Mucosa of rectum (tissue), 2 donors: ENCODE measurements at regions not wholly inside any gene's neighbourhood (a gene's known extent, or its start where the extent isn't known, plus 50 kb on each side); places are given as distances from the start of the nearest gene placed in this dataset.

Experiments used
- H3K27ac ChIP-seq, 2 donors: one replicate each; pipeline ENCODE4 v1.7.0; 2013; ENCODE audit warnings: inconsistent platforms in 2 of 2, low read depth in 2 of 2, low read length in 2 of 2
- H3K27me3 ChIP-seq, 2 donors: one replicate each; pipeline ENCODE4 v1.7.0; 2013; ENCODE audit warnings: low read length in 2 of 2; ENCODE audit not compliant: control insufficient read depth in 2 of 2, insufficient read depth in 2 of 2
- H3K36me3 ChIP-seq, 2 donors: one replicate each; pipeline ENCODE4 v1.7.0; 2013; ENCODE audit warnings: low read length in 2 of 2; ENCODE audit not compliant: control insufficient read depth in 2 of 2, insufficient read depth in 2 of 2
- H3K4me1 ChIP-seq, 2 donors: one replicate each; pipeline ENCODE4 v1.7.0; 2013; ENCODE audit warnings: low read length in 2 of 2, mild to moderate bottlenecking in 1 of 2; ENCODE audit not compliant: control insufficient read depth in 2 of 2, insufficient read depth in 2 of 2
- H3K4me3 ChIP-seq, 2 donors: one replicate each; pipeline ENCODE4 v1.7.0; 2013; ENCODE audit warnings: low read length in 2 of 2
- H3K9ac ChIP-seq, 2 donors: one replicate each; pipeline ENCODE4 v1.7.0; 2013; ENCODE audit warnings: low read length in 2 of 2, low read depth in 1 of 2, mild to moderate bottlenecking in 1 of 2
- H3K9me3 ChIP-seq, 2 donors: one replicate each; pipeline ENCODE4 v1.7.0; 2013; ENCODE audit warnings: low read length in 2 of 2; ENCODE audit not compliant: control insufficient read depth in 2 of 2
- donor health status: healthy.
- donor health status: Normal muscosa, but diverticular disease.

DNA sequence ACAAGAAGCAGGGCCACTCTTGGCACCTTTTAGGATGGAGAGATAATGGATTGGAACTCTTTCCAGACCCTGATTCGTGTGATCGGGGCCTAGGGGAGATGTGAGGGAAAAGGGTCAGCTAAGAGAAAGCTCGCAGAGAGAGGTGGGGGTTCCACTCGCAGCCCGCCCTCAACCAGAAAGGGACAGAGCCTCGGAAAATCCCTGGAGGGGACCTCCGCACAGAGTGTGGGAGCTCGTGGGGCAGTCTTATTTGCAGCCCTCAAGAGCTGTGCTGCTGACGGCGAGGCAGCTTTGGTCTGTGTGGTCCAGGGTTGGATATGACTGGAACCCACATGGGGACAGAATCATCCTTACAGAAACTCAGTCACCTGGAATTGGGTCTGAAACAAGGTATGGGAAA is 184.3 kb upstream of the PMEPA1 start:
- no peak overlapping the region for H3K4me3 ChIP-seq
- no peaks in the 10 kb centered on the region for H3K9me3 ChIP-seq
- no peak overlapping the region for H3K9ac ChIP-seq
- H3K4me1 ChIP-seq, result peaks cover 4% of the 10 kb centered on the region in 2 donors
- H3K27me3 ChIP-seq, result no peaks in the 10 kb centered on the region
- H3K27ac ChIP-seq, result no peak overlapping the region
- H3K36me3 ChIP-seq, result no peaks in the 10 kb centered on the region

DNA sequence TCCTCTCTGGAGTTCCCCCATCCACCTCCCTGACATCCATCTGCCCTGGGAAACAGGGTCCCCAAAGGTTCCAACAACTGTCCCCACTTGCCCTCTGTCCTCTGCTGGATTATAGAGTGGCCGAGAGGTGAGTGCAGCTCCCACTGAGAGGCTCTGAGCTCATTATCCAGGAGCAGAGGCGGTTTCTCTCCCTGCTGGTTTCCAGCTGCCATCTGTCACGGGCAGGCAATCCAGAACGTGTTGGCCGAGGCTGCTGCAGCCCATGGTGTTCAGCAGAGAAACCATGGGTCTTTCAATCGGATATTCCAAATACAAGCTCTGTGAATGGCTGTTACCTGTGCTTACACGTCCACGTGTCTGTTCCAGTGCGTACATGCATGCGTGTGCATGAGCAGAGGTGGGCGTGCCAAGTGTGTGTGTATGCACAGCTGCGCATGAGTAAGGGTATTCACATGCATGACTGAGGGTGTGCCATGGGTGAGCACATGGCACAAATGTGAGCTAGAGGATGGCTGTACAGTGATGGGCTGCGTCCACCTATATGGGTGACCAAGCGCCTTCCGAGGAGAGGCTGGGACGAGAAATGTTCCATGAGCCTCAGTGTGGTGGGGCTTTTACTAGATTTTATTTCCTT is 183.7 kb upstream of the PMEPA1 start:
- H3K4me1 ChIP-seq, result peaks cover 4% of the 10 kb centered on the region in 2 donors
- H3K27me3 ChIP-seq, result no peaks in the 10 kb centered on the region
- H3K9me3 ChIP-seq, result no peaks in the 10 kb centered on the region
- H3K27ac ChIP-seq, result no peak overlapping the region
- no peak overlapping the region for H3K4me3 ChIP-seq
- no peak overlapping the region for H3K9ac ChIP-seq
- no peaks in the 10 kb centered on the region for H3K36me3 ChIP-seq

DNA sequence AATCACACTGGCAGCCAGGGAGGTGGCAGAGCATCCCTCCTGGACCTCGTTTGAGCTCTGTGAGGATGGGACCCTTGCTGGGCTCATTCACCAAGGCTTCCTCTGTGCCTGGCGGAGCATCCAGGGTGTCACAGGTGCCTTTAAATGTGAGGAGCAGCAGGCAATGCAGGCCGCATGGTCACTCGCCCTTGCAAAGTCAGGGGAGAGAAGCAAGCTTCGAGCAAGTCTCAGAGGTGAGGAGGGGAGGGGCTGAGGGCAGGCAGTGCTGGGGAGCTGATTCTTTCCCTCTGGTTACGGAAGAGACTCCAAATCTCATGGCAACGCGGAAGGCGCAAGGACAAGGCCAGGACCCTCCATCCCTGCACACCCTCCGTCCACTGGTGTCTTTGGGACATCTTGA is 182.7 kb upstream of the PMEPA1 start:
- Histone ChIP-seq H3K4me3 (no peak overlapping the region), H3K9ac (no peak overlapping the region), H3K36me3 (no peaks in the 10 kb centered on the region), H3K27me3 (no peaks in the 10 kb centered on the region), H3K4me1 (peaks cover 2 to 4% of the 10 kb centered on the region in 2 donors), H3K27ac (no peak overlapping the region), H3K9me3 (no peaks in the 10 kb centered on the region)

DNA sequence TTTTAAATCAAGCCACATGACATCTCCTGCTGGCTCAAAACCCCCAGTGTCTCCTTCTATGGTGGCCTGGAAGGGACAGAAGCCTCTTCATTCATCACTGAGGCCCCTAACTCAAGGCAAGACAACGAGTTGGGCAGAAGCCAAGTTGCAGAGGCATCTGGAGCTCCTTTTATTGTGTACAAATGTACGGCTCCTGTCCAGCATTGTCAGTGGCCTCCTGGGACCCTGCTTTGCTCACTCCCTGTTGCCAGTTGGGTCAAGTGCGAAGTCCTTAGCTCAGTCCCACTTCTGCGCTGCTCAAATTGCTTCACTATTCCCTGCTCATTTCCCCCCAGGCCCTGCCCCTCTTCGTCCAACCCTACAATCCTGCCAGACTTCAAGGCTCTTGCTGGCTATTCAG is 181.2 kb upstream of the PMEPA1 start:
- H3K4me1 ChIP-seq, result no peaks in the 10 kb centered on the region
- H3K27me3 ChIP-seq, result no peaks in the 10 kb centered on the region
- H3K36me3 ChIP-seq, result no peaks in the 10 kb centered on the region
- no peak overlapping the region for H3K27ac ChIP-seq
- no peak overlapping the region for H3K4me3 ChIP-seq
- H3K9me3 ChIP-seq, result no peaks in the 10 kb centered on the region
- H3K9ac ChIP-seq, result no peak overlapping the region

DNA sequence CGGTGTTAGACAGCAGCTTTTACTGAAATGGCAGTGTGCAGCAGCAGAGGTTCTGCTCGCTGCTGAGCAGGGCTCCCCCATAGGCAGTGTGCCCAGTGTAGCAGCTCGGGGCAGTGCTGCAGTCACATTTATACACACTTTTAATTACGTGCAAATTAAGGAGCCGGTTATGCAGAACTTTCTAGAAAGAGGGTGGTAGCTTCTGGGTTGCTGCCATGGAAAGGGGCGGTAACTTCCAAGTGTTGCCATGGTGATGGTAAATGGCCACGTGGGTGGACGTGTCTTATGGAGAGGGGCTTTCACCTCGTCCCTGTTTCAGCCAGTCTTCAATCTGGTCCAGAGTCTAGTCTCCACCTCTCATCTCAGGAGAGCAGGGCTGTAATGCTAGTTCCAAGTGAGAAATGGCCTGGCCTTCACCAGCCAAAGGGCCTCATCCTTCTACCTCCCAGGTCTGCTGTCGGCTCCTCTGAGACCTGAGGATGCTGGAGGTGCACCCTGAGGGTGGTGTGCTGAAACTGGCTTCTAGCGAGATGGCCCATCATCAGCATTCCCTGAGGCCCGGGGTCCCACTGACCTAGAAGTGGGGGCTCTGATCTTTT is 180.5 kb upstream of the PMEPA1 start:
- Histone ChIP-seq H3K27ac (no peak overlapping the region), H3K27me3 (no peaks in the 10 kb centered on the region), H3K4me3 (no peak overlapping the region), H3K36me3 (no peaks in the 10 kb centered on the region), H3K9me3 (no peaks in the 10 kb centered on the region), H3K4me1 (no peaks in the 10 kb centered on the region), H3K9ac (no peak overlapping the region)

DNA sequence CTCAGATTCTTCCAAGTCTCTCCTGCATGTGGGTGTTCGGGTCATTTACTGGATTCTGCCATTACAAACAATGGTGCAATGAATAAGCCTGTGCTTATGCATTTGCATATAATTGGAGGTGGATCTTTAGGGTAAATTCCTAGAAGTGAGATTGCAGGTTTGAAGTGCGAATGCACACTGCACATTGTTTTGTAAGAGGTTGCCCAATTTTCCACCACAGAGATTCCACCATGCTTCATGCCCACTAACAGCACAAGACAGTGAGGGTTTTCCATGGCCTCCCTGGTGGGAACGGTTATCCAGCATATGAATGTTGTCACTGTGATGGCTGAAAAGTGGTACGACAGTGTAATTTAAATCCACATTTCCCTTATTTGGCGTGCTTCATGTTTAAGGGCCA is 178.8 kb upstream of the PMEPA1 start:
- Histone ChIP-seq H3K9ac (no peak overlapping the region), H3K36me3 (no peaks in the 10 kb centered on the region), H3K4me1 (no peaks in the 10 kb centered on the region), H3K4me3 (no peak overlapping the region), H3K27me3 (no peaks in the 10 kb centered on the region), H3K9me3 (no peaks in the 10 kb centered on the region), H3K27ac (no peak overlapping the region)

DNA sequence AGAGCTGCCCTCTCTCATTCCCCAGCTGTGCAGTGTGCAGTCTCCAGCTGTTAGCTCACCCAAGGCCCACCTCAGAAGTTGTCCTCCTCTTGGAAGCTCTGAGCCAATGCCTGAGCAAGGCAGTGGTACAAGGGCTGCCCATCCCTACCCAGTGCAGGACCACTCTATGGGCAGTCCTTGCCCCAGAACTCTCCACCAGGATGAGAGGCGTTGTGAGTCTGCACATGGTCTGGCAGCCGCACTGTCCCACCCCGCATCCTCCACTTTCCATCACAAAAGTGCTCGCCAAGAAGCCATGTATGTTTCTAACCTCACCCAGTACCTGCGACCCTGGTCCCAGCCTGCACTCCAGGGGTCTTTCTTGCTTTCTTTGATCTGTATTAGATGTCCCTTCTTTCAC is 175.1 kb upstream of the PMEPA1 start:
- H3K4me1 ChIP-seq, result no peaks in the 10 kb centered on the region
- H3K4me3 ChIP-seq, result no peak overlapping the region
- no peaks in the 10 kb centered on the region for H3K9me3 ChIP-seq
- H3K27ac ChIP-seq, result no peak overlapping the region
- no peaks in the 10 kb centered on the region for H3K27me3 ChIP-seq
- no peaks in the 10 kb centered on the region for H3K36me3 ChIP-seq
- H3K9ac ChIP-seq, result no peak overlapping the region

DNA sequence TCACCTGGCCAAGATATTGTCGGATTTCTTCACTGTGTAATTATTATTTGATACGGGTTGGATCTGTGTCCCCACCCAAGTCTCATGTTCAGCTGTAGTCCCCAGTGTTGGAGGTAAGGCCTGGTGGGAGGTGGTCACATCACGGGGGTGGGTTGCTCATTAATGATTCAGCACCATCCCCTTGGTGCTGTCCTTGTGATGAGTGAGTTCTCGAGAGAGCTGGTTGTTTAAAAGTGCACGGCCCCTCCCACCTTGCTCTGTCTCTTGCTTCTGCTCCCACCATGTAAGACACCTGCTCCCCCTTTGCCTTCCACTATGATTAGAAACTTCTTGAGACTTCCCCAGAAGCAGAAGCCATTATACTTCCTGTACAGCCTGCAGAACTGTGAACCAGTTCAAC is 173.9 kb upstream of the PMEPA1 start:
- no peaks in the 10 kb centered on the region for H3K36me3 ChIP-seq
- H3K4me1 ChIP-seq, result no peaks in the 10 kb centered on the region
- H3K9me3 ChIP-seq, result no peaks in the 10 kb centered on the region
- H3K9ac ChIP-seq, result no peak overlapping the region
- H3K27me3 ChIP-seq, result no peaks in the 10 kb centered on the region
- H3K4me3 ChIP-seq, result no peak overlapping the region
- no peak overlapping the region for H3K27ac ChIP-seq

DNA sequence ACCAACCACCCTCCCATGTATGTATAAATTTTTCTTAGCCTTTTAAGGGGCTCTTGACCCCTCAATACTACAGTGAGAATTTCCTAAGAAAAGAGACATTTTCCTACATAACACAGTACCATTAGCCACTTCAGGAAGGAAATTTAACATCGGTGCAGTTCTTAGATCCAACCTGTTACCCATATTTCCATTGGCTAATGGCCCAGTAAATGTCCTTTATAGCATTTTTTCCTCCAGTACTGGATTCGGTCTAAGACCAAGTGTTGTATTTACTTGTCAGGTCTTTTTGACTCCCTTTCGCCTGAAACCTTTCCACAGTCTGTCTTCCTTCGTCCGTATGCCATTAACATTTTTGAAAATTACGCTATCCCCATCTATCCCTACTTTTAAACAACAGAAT is 173.4 kb upstream of the PMEPA1 start:
- Histone ChIP-seq H3K9me3 (no peaks in the 10 kb centered on the region), H3K27me3 (no peaks in the 10 kb centered on the region), H3K9ac (no peak overlapping the region), H3K36me3 (no peaks in the 10 kb centered on the region), H3K27ac (no peak overlapping the region), H3K4me1 (no peaks in the 10 kb centered on the region), H3K4me3 (no peak overlapping the region)

DNA sequence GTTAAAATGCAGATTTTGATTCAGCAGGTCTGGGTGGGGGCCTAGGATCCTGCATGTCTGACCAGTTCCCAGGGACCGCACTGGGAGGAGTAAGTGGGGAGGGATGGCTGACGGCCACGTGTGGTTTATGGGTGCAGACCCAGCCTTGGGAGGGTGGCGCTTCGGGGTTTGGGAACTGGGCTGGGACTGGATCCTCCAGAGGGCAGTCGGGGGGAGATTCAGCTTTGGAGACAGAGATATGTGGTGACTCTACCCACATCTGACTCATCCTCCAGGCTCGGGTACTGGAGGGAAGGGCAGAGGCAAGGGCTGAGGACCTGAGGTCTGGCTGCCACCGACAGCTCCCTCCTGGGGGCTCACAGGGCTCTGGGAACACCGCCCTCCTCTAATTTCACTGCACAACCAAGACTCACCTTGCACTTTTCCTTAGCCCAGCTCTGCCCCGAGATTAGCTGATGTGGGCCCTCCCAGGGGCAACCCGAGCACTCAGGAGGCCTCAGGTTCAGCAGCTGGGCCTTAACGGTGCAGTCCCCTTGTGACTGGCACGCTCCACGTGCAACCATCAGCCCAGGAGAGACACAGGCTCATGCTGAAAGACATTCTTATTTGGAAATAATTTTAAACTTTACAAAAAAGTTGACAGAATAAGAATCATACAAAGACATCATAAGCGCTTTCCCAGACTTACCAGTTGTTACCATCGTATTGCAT is 172.8 kb upstream of the PMEPA1 start:
- H3K9ac ChIP-seq, result no peak overlapping the region
- H3K27ac ChIP-seq, result no peak overlapping the region
- no peak overlapping the region for H3K4me3 ChIP-seq
- H3K36me3 ChIP-seq, result no peaks in the 10 kb centered on the region
- no peaks in the 10 kb centered on the region for H3K9me3 ChIP-seq
- H3K4me1 ChIP-seq, result no peaks in the 10 kb centered on the region
- H3K27me3 ChIP-seq, result no peaks in the 10 kb centered on the region
